Spleen (tissue), 11 donors: ENCODE measurements at regions not wholly inside any gene's neighbourhood (a gene's known extent, or its start where the extent isn't known, plus 50 kb on each side); places are given as distances from the start of the nearest gene placed in this dataset.

ENCODE experiments used
- DNase-seq: peaks from one replicate; pipeline ENCODE4 v3.0.0-alpha.2; 2020
- H3K27ac ChIP-seq, 8 donors: fragments of 200-600 bp; sonication (generic) in 7 of 8; 1 replicate in 4 of 8; 2 replicates in 4 of 8; pipeline versions ENCODE4 v1.5.0 to v1.8.0; 2016 to 2021; ENCODE audit warnings: inconsistent platforms in 4 of 8, mild to moderate bottlenecking in 4 of 8, moderate library complexity in 1 of 8
- H3K27me3 ChIP-seq, 7 donors: fragments of 200-600 bp; sonication (generic) in 6 of 7; replicated peaks in 1 of 7; 1 replicate in 4 of 7; 2 replicates in 3 of 7; pipeline versions ENCODE4 v1.5.0 to v1.8.0; 2016 to 2021; ENCODE audit warnings: inconsistent platforms in 3 of 7, mild to moderate bottlenecking in 1 of 7
- H3K36me3 ChIP-seq, 6 donors: fragments of 200-600 bp; sonication (generic) in 5 of 6; 1 replicate in 4 of 6; 2 replicates in 2 of 6; pipeline versions ENCODE4 v1.5.0 to v1.8.0; 2016 to 2021; ENCODE audit warnings: inconsistent platforms in 2 of 6
- H3K4me1 ChIP-seq, 6 donors: fragments of 200-600 bp; sonication (generic) in 5 of 6; 1 replicate in 3 of 6; 2 replicates in 3 of 6; pipeline versions ENCODE4 v1.5.0 to v1.8.0; 2016 to 2021; ENCODE audit warnings: inconsistent platforms in 3 of 6
- H3K4me3 ChIP-seq, 8 donors: fragments of 200-600 bp; sonication (generic) in 7 of 8; 1 replicate in 4 of 8; 2 replicates in 4 of 8; pipeline versions ENCODE4 v1.5.0 to v1.8.0; 2016 to 2021; ENCODE audit warnings: inconsistent platforms in 4 of 8, mild to moderate bottlenecking in 4 of 8, moderate library complexity in 2 of 8
- H3K9me3 ChIP-seq, 8 donors: fragments of 200-600 bp; sonication (generic) in 7 of 8; 1 replicate in 4 of 8; 2 replicates in 4 of 8; pipeline versions ENCODE4 v1.5.0 to v1.8.0; 2016 to 2021; ENCODE audit warnings: inconsistent platforms in 4 of 8
- CTCF ChIP-seq, 11 experiments: fragments of 200-600 bp in 7 of 11; fragments of 450-650 bp in 4 of 11; sonication (generic) in 4 of 11; IDR thresholded peaks in 8 of 11; conservative IDR thresholded peaks in 3 of 11; 1 replicate in 7 of 11; 2 replicates in 4 of 11; pipeline versions ENCODE4 v1.4.0 to v1.8.0; 2016 to 2021; ENCODE audit warnings: antibody characterized with exemption in 11 of 11, inconsistent platforms in 4 of 11, mild to moderate bottlenecking in 1 of 11
- POLR2A ChIP-seq, 3 donors: fragments of 450-650 bp; IDR thresholded peaks; one replicate each; pipeline ENCODE4 v1.5.1; 2017; ENCODE audit warnings: antibody characterized with exemption in 3 of 3, mild to moderate bottlenecking in 1 of 3
- POLR2AphosphoS5 ChIP-seq, 3 donors: sonication (generic); formaldehyde crosslinking; IDR thresholded peaks; one replicate each; pipeline ENCODE4 v1.5.1; 2017; ENCODE audit warnings: antibody characterized with exemption in 3 of 3
- WGBS, 5 donors: extraction: QIAGEN DNeasy Blood & Tissue Kit in 3 of 5; methylation state at CpG; one replicate each; pipeline versions ENCODE4 v1.1.5 to v1.1.7; 2013 to 2018; 5-methylcytosine and 5-hydroxymethylcytosine counted together
- intact Hi-C: fragments of 100-400 bp; cut with DNase I; formaldehyde crosslinking; loops from one replicate; pipeline ENCODE4 v1.15.0; 2023; ENCODE audit warnings: low total_unique reads
- donor health status: healthy with polysubstance abuse.
- donor health status: DM: no; HTN: no; CAD: no; lungs with moderate emphysema.
- donor health status: DM: no; HTN: no; CAD: no.
- donor health status: Bipolar disorder and iron deficiency.
- donor health status: healthy.
- donor health status: DM: no; HTN: no; CAD: no.
- donor health status: DM: yes; HTN: yes; CAD: no.

- intact Hi-C loops: no loop called here
- 81 to 86% (median 82%) methylated on average over 4 of the region's 4 CpGs for WGBS, 5 donors
- DNase-seq: no peak
- no peaks in the 10 kb centered on the region for H3K27me3 ChIP-seq
- H3K9me3 ChIP-seq: peaks cover 0 to 6% (median 0%) of the 10 kb centered on the region in 8 donors
- H3K4me3 ChIP-seq: no peak overlapping the region
- H3K27ac ChIP-seq: no peak overlapping the region
- no peaks in the 10 kb centered on the region for H3K4me1 ChIP-seq
- TF ChIP-seq POLR2AphosphoS5 (IDR thresholded peaks at IDR 0.05) (no peak), POLR2A (IDR thresholded peaks at IDR 0.05) (no peak), CTCF (IDR thresholded peaks at IDR 0.05 in 8 of 11, conservative IDR thresholded peaks at IDR 0.05 in 3 of 11) (no peak)
- H3K36me3 ChIP-seq: no peaks in the 10 kb centered on the region
Observed at GRCh38 chr5:5764246-5764645, 341.8 kb downstream of the ICE1 start.

GRCh38 chr5:5756762-5757161, 334.3 kb downstream of the ICE1 start:
- Histone ChIP-seq H3K9me3 (peaks cover 0 to 6% (median 0%) of the 10 kb centered on the region in 8 donors), H3K36me3 (no peaks in the 10 kb centered on the region), H3K4me1 (peaks cover 0 to 9% (median 1%) of the 10 kb centered on the region in 6 donors), H3K27me3 (no peaks in the 10 kb centered on the region), H3K27ac (no peak overlapping the region), H3K4me3 (no peak overlapping the region)
- intact Hi-C loops: no loop called here
- WGBS, 5 donors: 80 to 94% (median 88%) methylated on average over 2 of the region's 2 CpGs
- TF ChIP-seq CTCF (IDR thresholded peaks at IDR 0.05 in 8 of 11, conservative IDR thresholded peaks at IDR 0.05 in 3 of 11) (no peak), POLR2AphosphoS5 (IDR thresholded peaks at IDR 0.05) (no peak), POLR2A (IDR thresholded peaks at IDR 0.05) (no peak)
- DNase-seq: no peak

- H3K4me1 ChIP-seq: peaks cover 0 to 12% (median 1%) of the 10 kb centered on the region in 6 donors
- peak overlapping the region in 3 of 8 donors; percentile 9 to 29 (median 26) for H3K27ac ChIP-seq
- H3K9me3 ChIP-seq: peaks cover 0 to 6% (median 0%) of the 10 kb centered on the region in 8 donors
- TF ChIP-seq CTCF (IDR thresholded peaks at IDR 0.05 in 8 of 11, conservative IDR thresholded peaks at IDR 0.05 in 3 of 11) (no peak), POLR2AphosphoS5 (IDR thresholded peaks at IDR 0.05) (no peak), POLR2A (IDR thresholded peaks at IDR 0.05) (no peak)
- no peaks in the 10 kb centered on the region for H3K27me3 ChIP-seq
- H3K4me3 ChIP-seq: no peak overlapping the region
- H3K36me3 ChIP-seq: no peaks in the 10 kb centered on the region
- WGBS, 5 donors: 51 to 77% (median 69%) methylated on average over 2 of the region's 2 CpGs
- intact Hi-C loops: no loop called here
- no peak for DNase-seq
Observed at GRCh38 chr5:5755888-5756287, 333.4 kb downstream of the ICE1 start.

- no peak for DNase-seq
- intact Hi-C loops: no loop called here
- peak in 2 of 11 experiments; percentile 4 to 10 for TF ChIP-seq CTCF (IDR thresholded peaks at IDR 0.05 in 8 of 11, conservative IDR thresholded peaks at IDR 0.05 in 3 of 11)
- no peak for TF ChIP-seq POLR2A (IDR thresholded peaks at IDR 0.05)
- Histone ChIP-seq H3K4me3 (no peak overlapping the region), H3K27ac (peak overlapping the region in 3 of 8 donors; percentile 39 to 53 (median 49)), H3K27me3 (no peaks in the 10 kb centered on the region), H3K36me3 (no peaks in the 10 kb centered on the region), H3K4me1 (peaks cover 0 to 12% (median 1%) of the 10 kb centered on the region in 6 donors), H3K9me3 (no peaks in the 10 kb centered on the region)
- WGBS, 5 donors: 67 to 85% (median 73%) methylated on average over 2 of the region's 2 CpGs
Observed at GRCh38 chr5:5752844-5753243, 330.4 kb downstream of the ICE1 start.
